HG03039 (cell line): ENCODE measurements at regions not wholly inside any gene's neighbourhood (a gene's known extent, or its start where the extent isn't known, plus 50 kb on each side); places are given as distances from the start of the nearest gene placed in this dataset.

Experiments
- ATAC-seq: cut with Tn5 transposase; IDR thresholded peaks from one replicate; pipeline ENCODE4 v1.9.1; 2021; ENCODE audit warnings: mild to moderate bottlenecking, moderate library complexity; ENCODE audit not compliant: unreplicated experiment

DNA sequence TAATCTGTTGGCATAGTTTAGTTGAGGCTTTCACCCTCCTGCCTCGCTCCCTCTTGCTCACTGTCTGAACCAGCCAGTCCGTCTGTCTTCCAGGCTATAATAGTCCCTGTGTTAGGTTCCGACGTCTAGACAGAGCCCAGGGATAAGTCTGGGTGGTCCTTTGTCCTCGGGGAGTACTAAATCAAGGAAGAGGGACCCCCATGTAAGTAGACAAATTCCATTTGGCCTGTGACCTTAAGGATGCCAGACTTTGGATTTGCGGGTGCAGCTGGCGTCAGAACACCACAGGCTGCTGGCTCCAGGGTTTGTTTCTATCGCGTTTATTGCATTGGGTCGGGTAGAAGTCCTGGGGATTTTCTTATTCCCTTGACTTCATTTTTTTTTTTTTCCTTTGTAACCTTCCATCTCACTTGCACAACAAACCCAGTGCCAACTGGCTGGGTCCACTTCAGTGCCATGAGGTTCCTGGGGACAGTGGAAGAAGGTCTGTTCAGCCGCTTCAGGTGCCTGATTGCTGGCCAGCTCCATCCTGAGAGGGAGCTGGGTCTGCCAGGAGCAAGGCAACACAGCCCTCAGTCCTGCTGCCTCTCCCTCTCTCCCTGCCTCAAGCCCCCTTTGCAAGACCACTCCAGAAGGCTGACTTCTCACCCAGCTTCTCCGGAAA is 95.4 kb upstream of the KLHL25 start:
- ATAC-seq = no peak

DNA sequence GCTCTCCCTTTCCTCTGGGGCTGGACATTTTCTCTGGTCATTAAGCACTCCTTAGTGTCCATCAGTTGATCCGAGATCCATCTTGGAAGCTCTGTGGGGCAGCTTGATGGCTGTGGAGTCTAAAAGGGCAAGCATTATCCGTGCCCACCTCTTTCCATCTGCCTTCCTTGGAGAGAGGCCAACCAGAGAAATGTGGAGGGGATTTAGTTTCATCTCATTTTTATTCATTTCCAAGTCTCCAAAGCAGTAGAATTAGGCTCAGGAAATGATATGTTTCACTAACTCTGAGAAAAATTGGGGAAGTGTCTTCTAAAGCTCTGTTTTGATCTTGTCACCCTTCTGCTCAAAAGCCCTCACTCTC is 95.9 kb upstream of the KLHL25 start:
- no peak for ATAC-seq

GRCh38 chr15:85891470-85891869 is 96.7 kb upstream of the KLHL25 start:
- no peak for ATAC-seq

DNA sequence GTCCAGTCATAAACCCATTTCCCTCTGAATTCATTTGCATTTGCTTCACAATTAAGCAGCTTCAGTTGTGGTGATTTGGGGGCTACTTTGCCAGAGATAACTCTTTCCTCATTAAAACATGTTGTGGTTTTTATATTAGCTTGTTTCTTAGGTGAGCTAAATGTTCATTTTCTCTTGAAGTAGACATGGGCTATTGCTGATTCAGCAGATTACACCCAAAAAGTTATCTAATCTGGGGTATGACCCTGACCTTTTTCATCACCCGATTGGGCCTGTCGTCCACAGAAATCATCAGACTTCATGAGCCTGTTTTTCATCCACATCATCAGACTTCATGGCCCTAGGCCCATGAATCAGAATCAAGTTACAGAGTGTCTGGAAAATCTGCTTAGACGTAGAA is 97.5 kb upstream of the KLHL25 start:
- ATAC-seq = no peak

DNA sequence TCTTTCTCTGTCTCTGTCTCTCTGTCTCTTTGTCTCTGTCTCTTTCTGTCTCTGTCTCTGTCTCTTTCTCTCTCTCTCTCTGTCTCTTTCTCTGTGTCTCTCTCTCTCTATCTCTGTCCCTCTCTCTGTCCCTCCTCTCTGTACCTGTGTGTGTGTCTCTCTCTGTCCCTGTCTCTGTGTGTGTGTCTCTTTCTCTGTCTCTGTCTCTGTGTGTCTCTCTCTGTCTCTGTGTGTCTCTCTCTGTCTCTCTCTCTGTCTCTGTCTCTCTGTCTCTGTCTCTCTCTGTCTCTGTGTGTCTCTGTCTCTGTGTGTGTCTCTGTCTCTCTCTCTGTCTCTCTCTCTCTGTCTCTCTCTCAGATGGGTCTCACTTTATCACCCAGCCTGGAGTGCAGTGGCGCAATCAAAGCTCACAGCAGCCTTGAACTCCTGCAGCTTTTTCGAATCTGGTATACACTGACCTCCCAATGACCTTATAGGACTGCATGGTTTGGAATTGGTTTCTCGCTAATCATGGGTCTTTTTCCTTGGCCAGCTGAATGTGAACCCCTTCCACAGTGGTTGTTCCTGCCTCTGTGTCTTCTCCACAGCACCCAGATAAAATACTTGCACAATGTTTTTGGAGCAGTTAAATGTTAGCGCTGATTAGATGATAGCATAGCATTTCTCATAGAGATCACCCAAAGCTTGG is 102.6 kb upstream of the KLHL25 start:
- ATAC-seq = no peak

DNA sequence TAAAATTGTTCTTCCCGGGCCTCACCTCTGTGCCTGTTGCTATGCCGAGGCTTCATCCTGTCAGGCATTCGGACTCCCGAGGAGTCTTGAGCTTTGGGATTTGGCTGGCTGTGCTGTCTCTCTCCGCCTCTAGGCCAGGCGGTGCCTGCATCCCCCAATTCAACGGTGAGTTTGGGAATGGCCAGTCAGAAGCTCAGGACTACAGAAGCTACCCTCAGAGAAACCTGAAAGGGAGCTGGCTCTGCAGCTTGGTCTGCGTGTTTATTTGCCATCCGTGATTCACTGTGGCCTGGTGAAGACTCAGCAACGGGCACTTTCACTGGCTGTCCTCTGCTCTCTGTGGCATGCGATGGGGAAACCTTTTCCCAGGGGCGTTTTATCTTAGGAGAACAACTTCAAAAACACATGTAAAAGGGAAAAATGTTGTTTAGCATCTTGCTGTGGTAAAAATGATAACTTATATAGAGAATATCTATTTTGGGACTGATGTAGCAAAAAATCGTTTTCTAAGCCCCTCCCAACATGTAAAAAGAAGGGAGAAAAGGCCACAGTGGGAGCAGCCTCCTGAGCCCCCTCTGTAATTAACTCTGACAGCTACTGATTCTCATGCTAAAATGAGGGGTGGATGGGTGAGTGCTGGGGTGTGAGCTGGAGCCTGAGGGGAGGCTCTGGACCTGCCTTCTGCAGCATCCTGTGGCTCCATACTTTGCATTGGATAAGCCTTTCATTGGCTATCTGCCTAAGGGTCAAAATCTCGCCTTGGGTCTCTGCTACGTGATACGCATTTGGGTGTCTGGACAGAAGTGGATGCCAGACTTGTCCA is 103.4 kb upstream of the KLHL25 start:
- ATAC-seq = no peak

DNA sequence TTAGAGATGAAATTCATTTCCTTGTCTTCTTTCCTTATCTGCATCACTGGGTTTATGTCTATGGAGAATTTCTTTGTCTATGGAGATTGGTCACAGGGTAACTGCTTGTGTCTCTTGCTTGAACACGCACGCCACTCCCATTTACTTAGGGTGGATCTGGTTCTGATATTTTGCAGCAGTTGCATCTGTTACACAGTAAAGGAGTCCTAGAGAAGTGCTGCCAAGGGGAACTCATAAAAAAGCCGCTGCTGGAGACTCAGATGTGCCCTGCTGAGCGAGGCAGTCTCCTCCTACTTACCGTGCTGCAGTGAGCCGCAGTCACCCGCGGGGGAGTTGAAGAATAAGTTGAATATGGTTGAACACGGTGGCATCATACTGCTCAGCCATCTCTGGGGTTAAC is 105.2 kb upstream of the KLHL25 start:
- no peak for ATAC-seq

DNA sequence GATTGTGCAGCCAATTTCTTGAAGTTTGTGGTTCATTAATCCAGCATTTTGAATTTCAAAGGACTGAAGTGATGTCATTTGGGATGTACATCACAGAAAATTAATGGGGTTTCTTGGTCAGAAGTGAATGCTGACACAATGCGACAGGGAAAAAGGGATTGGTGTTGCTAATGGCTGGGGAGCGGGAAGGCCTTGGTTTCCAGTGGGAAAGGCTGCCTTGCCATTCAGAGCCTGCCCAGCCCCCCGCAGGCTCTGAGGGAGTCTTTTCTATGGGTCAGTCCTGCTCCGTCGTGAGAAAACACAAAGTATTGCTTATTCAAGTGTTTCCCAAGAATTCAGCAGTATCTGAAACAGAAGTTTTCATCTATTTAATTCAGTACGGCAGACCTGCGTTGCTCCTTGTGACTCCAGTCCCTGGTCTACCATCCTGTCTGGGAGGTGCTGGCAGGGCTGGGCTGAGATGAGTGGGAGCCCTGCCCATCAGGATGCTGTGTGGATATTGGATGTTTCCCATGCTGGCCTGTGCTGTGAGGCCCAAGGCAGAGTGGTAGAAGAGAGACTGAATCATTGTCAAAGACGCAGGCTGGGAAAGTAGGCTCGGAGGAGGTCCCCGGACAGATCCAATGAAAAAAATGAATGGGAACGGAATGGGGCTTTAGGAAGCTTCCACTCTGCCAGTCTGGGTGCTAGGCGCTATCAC is 111.2 kb upstream of the KLHL25 start:
- ATAC-seq = no peak

- ATAC-seq = no peak
Observed at GRCh38 chr15:85906640-85907039, 111.9 kb upstream of the KLHL25 start.

DNA sequence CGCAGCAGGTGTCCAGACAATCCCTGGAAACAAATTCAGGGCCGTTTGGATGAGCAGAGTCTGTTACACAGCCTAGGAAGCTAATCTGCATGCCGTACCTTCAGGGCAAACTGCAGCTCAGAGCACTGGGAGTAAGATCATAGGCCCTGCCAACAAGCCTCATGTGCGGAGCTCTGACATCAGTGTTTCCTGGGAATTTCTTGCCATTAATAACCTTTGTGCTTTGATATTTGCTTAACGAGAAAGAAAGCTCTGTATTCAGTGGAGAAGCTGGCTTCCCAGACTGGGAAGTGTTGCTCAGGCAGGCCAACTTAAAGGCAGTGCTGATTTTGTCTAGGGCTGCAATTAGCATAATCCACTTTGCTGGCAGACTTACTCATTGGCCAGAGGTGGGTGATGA is 116.1 kb upstream of the KLHL25 start:
- no peak for ATAC-seq

- ATAC-seq = no peak
Observed at GRCh38 chr15:85913461-85913860, 118.7 kb upstream of the KLHL25 start.

GRCh38 chr15:85920956-85921355 is 126.2 kb upstream of the KLHL25 start:
- ATAC-seq = no peak

- no peak for ATAC-seq
Observed at GRCh38 chr15:85924088-85924487, 129.4 kb upstream of the KLHL25 start.

DNA sequence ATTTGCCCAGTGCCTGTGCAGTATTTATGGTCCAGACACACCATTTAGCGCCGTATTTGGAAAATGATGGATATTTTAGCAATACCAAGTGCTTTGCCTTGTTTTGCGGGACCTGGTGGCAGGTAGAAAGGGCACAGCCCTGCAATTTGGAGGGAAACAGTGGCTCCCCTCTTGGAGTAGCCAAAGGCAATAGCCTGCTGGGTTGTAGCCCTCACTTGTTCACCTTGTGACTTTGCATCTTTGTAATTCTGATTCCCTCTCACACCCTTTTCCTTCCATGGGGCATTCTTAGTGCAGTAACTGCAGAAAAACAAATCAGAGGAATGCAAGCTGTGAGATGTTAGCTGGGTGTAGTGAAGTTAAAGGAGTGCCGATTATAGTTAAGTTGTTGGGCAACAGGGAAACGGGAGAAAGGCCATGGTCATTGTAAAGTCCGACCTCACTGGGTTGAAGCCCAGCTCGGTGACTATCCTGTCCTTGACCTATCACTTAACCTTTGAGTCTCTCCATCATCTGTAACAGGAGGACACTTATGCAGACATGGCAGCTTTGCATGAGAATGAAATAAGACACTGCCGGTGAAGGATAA is 131.0 kb upstream of the KLHL25 start:
- no peak for ATAC-seq

- no peak for ATAC-seq
Observed at GRCh38 chr15:85926834-85927233, 132.1 kb upstream of the KLHL25 start.

DNA sequence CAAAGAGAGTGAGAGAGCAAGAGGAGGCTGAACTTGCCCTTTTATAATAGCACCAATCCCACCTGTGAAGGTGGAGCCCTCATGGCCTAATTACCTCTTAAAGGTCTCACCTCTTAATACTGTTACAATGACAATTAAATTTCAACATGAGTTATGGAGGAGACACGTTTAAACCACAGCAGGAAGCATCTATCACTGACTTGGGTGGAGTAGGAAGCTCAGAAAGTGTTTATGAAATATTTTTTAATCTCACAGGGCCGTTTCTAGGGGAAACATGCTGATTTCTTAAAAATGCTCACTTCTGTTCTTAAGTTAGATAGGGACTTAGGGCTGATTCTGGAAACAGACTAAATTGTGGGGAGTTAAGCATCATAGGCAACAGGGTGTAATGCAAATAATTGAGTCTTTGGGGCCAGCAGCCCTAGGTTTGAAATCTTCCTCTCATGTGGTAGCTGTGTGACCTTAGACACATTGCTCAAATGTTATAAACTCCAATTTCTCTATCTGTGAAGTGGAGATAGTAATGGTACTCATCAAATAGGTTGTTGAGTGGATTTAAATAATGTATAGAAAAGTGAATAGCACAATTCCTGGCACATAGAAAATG is 133.3 kb upstream of the KLHL25 start:
- no peak for ATAC-seq

DNA sequence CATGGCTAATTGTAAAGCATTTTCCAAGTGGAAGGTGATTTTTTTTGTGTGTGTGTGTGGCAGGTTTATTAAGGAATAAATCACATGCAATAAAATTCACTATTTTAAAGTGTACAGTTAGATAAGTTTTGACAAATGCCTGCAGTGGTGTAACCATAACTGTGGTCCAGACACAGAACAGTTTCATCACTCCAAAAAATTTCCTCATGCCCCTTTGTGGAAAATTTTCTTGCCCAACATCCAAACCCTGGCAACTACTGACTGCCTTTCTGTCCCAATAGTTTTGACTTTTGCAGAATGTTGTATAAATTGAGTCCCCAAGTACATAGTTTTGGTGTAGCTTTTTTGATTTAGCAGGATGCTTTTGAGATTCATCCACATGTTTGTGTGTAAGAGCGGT is 135.1 kb upstream of the KLHL25 start:
- ATAC-seq = no peak

GRCh38 chr15:85932391-85932790 is 137.7 kb upstream of the KLHL25 start:
- ATAC-seq = no peak

GRCh38 chr15:85934691-85935090 is 140.0 kb upstream of the KLHL25 start:
- no peak for ATAC-seq

GRCh38 chr15:85935182-85935581 is 140.5 kb upstream of the KLHL25 start:
- ATAC-seq = no peak

GRCh38 chr15:85937661-85938060 is 142.0 kb upstream of the AGBL1 start:
- ATAC-seq = no peak
